ENCODE measurements at regions not wholly inside any gene's neighbourhood (a gene's known extent, or its start where the extent isn't known, plus 50 kb on each side); places are given as distances from the start of the nearest gene placed in this dataset.
A peak's percentile ranks its signal among the peaks of the same experiment; 100 is the strongest.
"Not testable (repeated sequence)": the region's sequence is repeated elsewhere in the genome, so short reads cannot be mapped to it uniquely, and the experiment has no call there.

GRCh38 chr3:177340243-177340830 lies 143.1 kb upstream of the TBL1XR1 start:
- no peak for DNase-seq

GRCh38 chr3:177341736-177342419 lies 144.6 kb upstream of the TBL1XR1 start:
- no peak for DNase-seq

GRCh38 chr3:177343122-177343625 lies 145.9 kb upstream of the TBL1XR1 start:
- no peak for DNase-seq

GRCh38 chr3:177345049-177345972 lies 148.0 kb upstream of the TBL1XR1 start:
- peak; percentile 60 for DNase-seq

GRCh38 chr3:177345973-177346503 lies 148.8 kb upstream of the TBL1XR1 start:
- no peak for DNase-seq

GRCh38 chr3:177346878-177347277 lies 149.6 kb upstream of the TBL1XR1 start:
- DNase-seq, result no peak

GRCh38 chr3:177347611-177348010 lies 150.3 kb upstream of the TBL1XR1 start:
- no peak for DNase-seq

GRCh38 chr3:177348974-177349373 lies 151.7 kb upstream of the TBL1XR1 start:
- no peak for DNase-seq

- DNase-seq, result no peak
These were observed 152.1 kb upstream of the TBL1XR1 start for GRCh38 chr3:177349384-177349783.

GRCh38 chr3:177350121-177350520 lies 152.8 kb upstream of the TBL1XR1 start:
- no peak for DNase-seq

GRCh38 chr3:177351206-177351605 lies 153.9 kb upstream of the TBL1XR1 start:
- DNase-seq, result no peak

GRCh38 chr3:177351757-177352158 lies 154.5 kb upstream of the TBL1XR1 start:
- DNase-seq, result no peak

GRCh38 chr3:177352424-177352823 lies 155.1 kb upstream of the TBL1XR1 start:
- no peak for DNase-seq

GRCh38 chr3:177353140-177353539 lies 155.9 kb upstream of the TBL1XR1 start:
- DNase-seq, result no peak

GRCh38 chr3:177353879-177354278 lies 156.6 kb upstream of the TBL1XR1 start:
- not testable (repeated sequence) for DNase-seq

GRCh38 chr3:177354466-177354865 lies 157.2 kb upstream of the TBL1XR1 start:
- DNase-seq, result no peak

- DNase-seq, result no peak
These were observed 158.8 kb upstream of the TBL1XR1 start for GRCh38 chr3:177356113-177356512.

- DNase-seq, result no peak
These were observed 159.7 kb upstream of the TBL1XR1 start for GRCh38 chr3:177356952-177357351.

- DNase-seq, result no peak
These were observed 160.2 kb upstream of the TBL1XR1 start for GRCh38 chr3:177357352-177358090.

- peak; percentile 57 for DNase-seq
These were observed 161.1 kb upstream of the TBL1XR1 start for GRCh38 chr3:177358091-177358976.

- DNase-seq, result peak; percentile 47
These were observed 161.8 kb upstream of the TBL1XR1 start for GRCh38 chr3:177358977-177359592.
